ENCODE measurements at regions not wholly inside any gene's neighbourhood (a gene's known extent, or its start where the extent isn't known, plus 50 kb on each side); places are given as distances from the start of the nearest gene placed in this dataset.

DNA sequence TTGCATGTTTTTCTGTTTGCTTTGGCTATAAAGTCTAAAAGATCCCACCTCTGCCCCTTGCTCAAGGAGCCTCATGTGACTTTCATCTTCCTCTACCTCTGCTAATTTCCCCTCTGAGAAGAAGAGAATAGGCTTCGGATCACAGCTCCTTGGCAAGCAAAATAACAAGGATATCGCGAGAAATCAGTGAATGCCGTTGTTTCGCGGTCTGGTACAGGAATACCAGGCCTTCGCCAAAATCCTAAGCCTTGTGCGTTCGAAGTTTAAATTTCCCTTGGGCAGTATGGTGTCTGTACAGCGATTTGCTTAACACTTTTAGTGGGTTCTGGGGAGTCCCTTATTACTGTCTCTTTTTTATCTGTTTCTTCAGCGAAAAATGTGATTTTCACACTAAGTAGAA, 142.3 kb downstream of the IRF8 start:
- Mint-ChIP-seq H3K36me3 (no peaks in the 10 kb centered on the region), H3K27me3 (ENCODE audit: insufficient read depth, low read depth) (peaks cover 16% of the 10 kb centered on the region), H3K27ac (no peak overlapping the region), H3K4me3 (no peak overlapping the region), H3K4me1 (peaks cover 32% of the 10 kb centered on the region), H3K9me3 (peaks cover 2% of the 10 kb centered on the region)
- H3K9ac ChIP-seq = no peak overlapping the region
- no peaks in the 10 kb centered on the region for H4K20me1 ChIP-seq (ENCODE audit: low read depth)
- TF ChIP-seq CTCF (IDR thresholded peaks at IDR 0.05) (no peak), EZH2 (IDR thresholded peaks at IDR 0.05) (no peak), EZH2phosphoT487 (IDR thresholded peaks at IDR 0.05) (no peak)
- no peak for DNase-seq (ENCODE audit: low spot score)
- no peak overlapping the region for H3K27ac ChIP-seq
- peaks cover 2% of the 10 kb centered on the region for H3K4me1 ChIP-seq
- peaks cover 9% of the 10 kb centered on the region for H3F3A ChIP-seq (ENCODE audit: low read depth)
- no peaks in the 10 kb centered on the region for H3K36me3 ChIP-seq
- H3K79me2 ChIP-seq (ENCODE audit: low read depth) = no peaks in the 10 kb centered on the region
- no peak overlapping the region for H3K4me2 ChIP-seq
- H2AFZ ChIP-seq (replicated peaks) = no peak overlapping the region
- no peak overlapping the region for H3K4me3 ChIP-seq
- no peaks in the 10 kb centered on the region for H3K27me3 ChIP-seq
- no peaks in the 10 kb centered on the region for H3K9me3 ChIP-seq (ENCODE audit: low read depth)

DNA sequence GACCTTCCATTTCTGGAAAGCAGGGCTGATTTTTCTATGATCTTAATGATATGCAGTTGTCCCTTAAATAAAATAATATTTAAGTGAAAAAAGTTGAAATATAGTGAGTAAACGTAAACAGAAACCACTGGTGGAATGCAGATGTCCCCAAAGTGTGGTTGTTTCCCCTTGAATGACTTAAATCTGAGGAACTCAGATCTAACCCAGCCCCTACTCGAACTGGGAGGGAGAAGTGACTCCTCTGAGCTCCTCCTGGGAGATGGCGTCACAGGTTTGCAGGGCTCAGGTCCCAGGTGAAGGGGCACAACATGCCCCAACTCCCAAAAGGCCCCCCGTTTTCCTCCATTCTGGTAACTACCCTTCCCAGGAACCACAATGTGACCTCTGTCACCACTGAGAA, 142.8 kb downstream of the IRF8 start:
- Histone ChIP-seq H3K4me2 (no peak overlapping the region), H4K20me1 (ENCODE audit: low read depth) (no peaks in the 10 kb centered on the region), H3K36me3 (no peaks in the 10 kb centered on the region), H3K4me1 (peaks cover 5% of the 10 kb centered on the region), H3K27me3 (peaks cover 2% of the 10 kb centered on the region), H2AFZ (replicated peaks) (no peak overlapping the region), H3K9ac (no peak overlapping the region), H3K9me3 (ENCODE audit: low read depth) (no peaks in the 10 kb centered on the region), H3K4me3 (no peak overlapping the region), H3K27ac (no peak overlapping the region), H3F3A (ENCODE audit: low read depth) (peaks cover 9% of the 10 kb centered on the region), H3K79me2 (ENCODE audit: low read depth) (no peaks in the 10 kb centered on the region)
- Mint-ChIP-seq H3K9me3 (peaks cover 2% of the 10 kb centered on the region), H3K4me3 (no peak overlapping the region), H3K27me3 (ENCODE audit: insufficient read depth, low read depth) (peaks cover 22% of the 10 kb centered on the region), H3K36me3 (no peaks in the 10 kb centered on the region), H3K4me1 (peaks cover 37% of the 10 kb centered on the region), H3K27ac (peak overlapping the region; percentile 92)
- no peak for TF ChIP-seq EZH2phosphoT487 (IDR thresholded peaks at IDR 0.05)
- TF ChIP-seq EZH2 (IDR thresholded peaks at IDR 0.05) = no peak
- no peak for TF ChIP-seq CTCF (IDR thresholded peaks at IDR 0.05)
- DNase-seq (ENCODE audit: low spot score) = no peak

- Histone ChIP-seq H3K9me3 (ENCODE audit: low read depth) (no peaks in the 10 kb centered on the region), H3K27me3 (peaks cover 8% of the 10 kb centered on the region), H4K20me1 (ENCODE audit: low read depth) (no peaks in the 10 kb centered on the region), H3K9ac (no peak overlapping the region), H3K4me2 (peak overlapping the region; percentile 35), H3K36me3 (no peaks in the 10 kb centered on the region), H3F3A (ENCODE audit: low read depth) (peaks cover 9% of the 10 kb centered on the region), H2AFZ (replicated peaks) (no peak overlapping the region), H3K27ac (no peak overlapping the region), H3K4me3 (no peak overlapping the region), H3K4me1 (peaks cover 5% of the 10 kb centered on the region), H3K79me2 (ENCODE audit: low read depth) (no peaks in the 10 kb centered on the region)
- peak overlapping the region; percentile 9 for H3K4me3 Mint-ChIP-seq
- TF ChIP-seq CTCF (IDR thresholded peaks at IDR 0.05) (no peak), EZH2 (IDR thresholded peaks at IDR 0.05) (no peak), EZH2phosphoT487 (IDR thresholded peaks at IDR 0.05) (no peak)
- H3K36me3 Mint-ChIP-seq = no peaks in the 10 kb centered on the region
- peak; percentile 50 for DNase-seq (ENCODE audit: low spot score)
- peaks cover 43% of the 10 kb centered on the region for H3K4me1 Mint-ChIP-seq
- H3K27ac Mint-ChIP-seq = peak overlapping the region; percentile 92
- peaks cover under 1% of the 10 kb centered on the region for H3K9me3 Mint-ChIP-seq
- peaks cover 26% of the 10 kb centered on the region for H3K27me3 Mint-ChIP-seq (ENCODE audit: insufficient read depth, low read depth)
Measured at GRCh38 chr16:86042393-86042792, 143.4 kb downstream of the IRF8 start.

All from neural progenitor cell (in vitro differentiated cells).